Thyroid gland (tissue), 4 donors: ENCODE measurements at regions not wholly inside any gene's neighbourhood (a gene's known extent, or its start where the extent isn't known, plus 50 kb on each side); places are given as distances from the start of the nearest gene placed in this dataset.

ENCODE experiments used
- DNase-seq, 2 donors: peaks; one replicate each; pipeline ENCODE4 v3.0.0-alpha.2; 2019
- H3K27ac ChIP-seq, 3 donors: fragments of 200-600 bp; sonication (generic); 1 replicate in 2 of 3; 2 replicates in 1 of 3; pipeline ENCODE4 v1.5.1; 2016 to 2019; ENCODE audit warnings: mild to moderate bottlenecking in 1 of 3, moderate library complexity in 1 of 3
- H3K27me3 ChIP-seq: fragments of 200-600 bp; sonication (generic); one replicate; pipeline ENCODE4 v1.5.1; 2019
- H3K36me3 ChIP-seq, 2 donors: fragments of 200-600 bp; sonication (generic); one replicate each; pipeline ENCODE4 v1.5.1; 2016 to 2019
- H3K4me1 ChIP-seq, 2 donors: fragments of 200-600 bp; sonication (generic); one replicate each; pipeline ENCODE4 v1.5.1; 2017 to 2019
- H3K4me3 ChIP-seq, 3 donors: fragments of 200-600 bp; sonication (generic); replicated peaks in 1 of 3; 1 replicate in 2 of 3; 2 replicates in 1 of 3; pipeline ENCODE4 v1.5.1; 2016; ENCODE audit warnings: mild to moderate bottlenecking in 1 of 3
- H3K9me3 ChIP-seq: fragments of 200-600 bp; sonication (generic); one replicate; pipeline ENCODE4 v1.5.1; 2017
- CTCF ChIP-seq, 6 experiments: fragments of 200-600 bp in 3 of 6; fragments of 450-650 bp in 3 of 6; sonication (generic) in 3 of 6; IDR thresholded peaks; one replicate each; pipeline ENCODE4 v1.5.1; 2016 to 2019; ENCODE audit warnings: antibody characterized with exemption in 6 of 6, mild to moderate bottlenecking in 2 of 6, inconsistent platforms in 1 of 6, moderate library complexity in 1 of 6
- POLR2A ChIP-seq, 2 donors: fragments of 450-650 bp; IDR thresholded peaks; one replicate each; pipeline ENCODE4 v1.6.1; 2017; ENCODE audit warnings: antibody characterized with exemption in 2 of 2, mild to moderate bottlenecking in 2 of 2, moderate library complexity in 1 of 2
- WGBS, 2 donors: methylation state at CpG; one replicate each; pipeline ENCODE4 v1.1.5; 2017; 5-methylcytosine and 5-hydroxymethylcytosine counted together
- intact Hi-C: fragments of 100-400 bp; cut with DNase I; formaldehyde crosslinking; loops from one replicate; pipeline ENCODE4 v1.15.1; 2023

GRCh38 chr1:214847071-214847810 lies 235.3 kb upstream of the KCNK2 start:
- Histone ChIP-seq H3K4me1 (no peaks in the 10 kb centered on the region), H3K4me3 (no peak overlapping the region), H3K36me3 (no peaks in the 10 kb centered on the region), H3K27ac (no peak overlapping the region), H3K9me3 (no peaks in the 10 kb centered on the region), H3K27me3 (no peaks in the 10 kb centered on the region)
- no peak for DNase-seq
- TF ChIP-seq CTCF (IDR thresholded peaks at IDR 0.05) (no peak), POLR2A (IDR thresholded peaks at IDR 0.05) (no peak)
- 66 to 70% methylated on average over 7 of the region's 7 CpGs for WGBS, 2 donors
- intact Hi-C loops: no loop called here

- Histone ChIP-seq H3K4me1 (no peaks in the 10 kb centered on the region), H3K27me3 (no peaks in the 10 kb centered on the region), H3K27ac (no peak overlapping the region), H3K36me3 (no peaks in the 10 kb centered on the region), H3K4me3 (no peak overlapping the region), H3K9me3 (no peaks in the 10 kb centered on the region)
- TF ChIP-seq CTCF (IDR thresholded peaks at IDR 0.05) (no peak), POLR2A (IDR thresholded peaks at IDR 0.05) (no peak)
- WGBS, 2 donors: 83 to 85% methylated on average over 2 of the region's 2 CpGs
- no peak for DNase-seq
- intact Hi-C loops: no loop called here
Measured at GRCh38 chr1:214848101-214848500, 234.4 kb upstream of the KCNK2 start.

- intact Hi-C loops: no loop called here
Measured at GRCh38 chr1:214850432-214851050, 232.0 kb upstream of the KCNK2 start.

GRCh38 chr1:214853340-214853739 lies 229.2 kb upstream of the KCNK2 start:
- H3K36me3 ChIP-seq: no peaks in the 10 kb centered on the region
- no peak overlapping the region for H3K4me3 ChIP-seq
- no peak for DNase-seq
- no peak for TF ChIP-seq POLR2A (IDR thresholded peaks at IDR 0.05)
- no peak for TF ChIP-seq CTCF (IDR thresholded peaks at IDR 0.05)
- H3K9me3 ChIP-seq: no peaks in the 10 kb centered on the region
- H3K27ac ChIP-seq: no peak overlapping the region
- no peaks in the 10 kb centered on the region for H3K27me3 ChIP-seq
- H3K4me1 ChIP-seq: no peaks in the 10 kb centered on the region
- 94 to 95% methylated on average over 4 of the region's 4 CpGs for WGBS, 2 donors
- intact Hi-C loops: no loop called here

More at GRCh38 chr1:214850432-214851050, 232.0 kb upstream of the KCNK2 start:
- DNase-seq: no peak
- Histone ChIP-seq H3K4me3 (no peak overlapping the region), H3K36me3 (no peaks in the 10 kb centered on the region), H3K27ac (no peak overlapping the region), H3K27me3 (no peaks in the 10 kb centered on the region), H3K4me1 (no peaks in the 10 kb centered on the region), H3K9me3 (no peaks in the 10 kb centered on the region)
- 89 to 94% methylated on average over 3 of the region's 3 CpGs for WGBS, 2 donors
- TF ChIP-seq POLR2A (IDR thresholded peaks at IDR 0.05) (no peak), CTCF (IDR thresholded peaks at IDR 0.05) (no peak)

GRCh38 chr1:214854126-214854875 lies 228.2 kb upstream of the KCNK2 start:
- intact Hi-C loops: no loop called here
- H3K27me3 ChIP-seq: no peaks in the 10 kb centered on the region
- WGBS, 2 donors: 89 to 96% methylated on average over 1 of the region's 1 CpG
- no peak for DNase-seq
- no peak overlapping the region for H3K4me3 ChIP-seq
- no peaks in the 10 kb centered on the region for H3K9me3 ChIP-seq
- TF ChIP-seq POLR2A (IDR thresholded peaks at IDR 0.05) (no peak), CTCF (IDR thresholded peaks at IDR 0.05) (no peak)
- no peak overlapping the region for H3K27ac ChIP-seq
- H3K4me1 ChIP-seq: no peaks in the 10 kb centered on the region
- H3K36me3 ChIP-seq: no peaks in the 10 kb centered on the region
